OCI-LY7 (cell line): ENCODE measurements at regions not wholly inside any gene's neighbourhood (a gene's known extent, or its start where the extent isn't known, plus 50 kb on each side); places are given as distances from the start of the nearest gene placed in this dataset.

Experiments
- BruUV-seq: library from RNA; stranded (reverse); fragments of 400-500 nt; replicated peaks from 2 replicates; lab custom pipeline; 2021; lab: Mats Ljungman, UMichigan
- CTCF ChIA-PET: fragments of 300-600 bp; sonication (Branson Sonifier 250); formaldehyde crosslinking; loops from one replicate; lab custom pipeline; 2022; ENCODE audit warnings: antibody characterized with exemption; ENCODE audit not compliant: unreplicated experiment; lab: Charles Lee
- POLR2A ChIA-PET: fragments of 300-600 bp; sonication (Branson Sonifier 250); formaldehyde crosslinking; loops from one replicate; lab custom pipeline; 2022; ENCODE audit warnings: antibody characterized with exemption; lab: Charles Lee
- DNase-seq: peaks from one replicate; pipeline ENCODE4 v3.0.0-alpha.2; 2015; ENCODE audit warnings: low spot score
- H2AFZ ChIP-seq: fragments of 200-600 bp; sonication (generic), shearing (Covaris generic); 2 replicates; pipeline ENCODE4 v1.6.1; 2014; ENCODE audit warnings: mild to moderate bottlenecking, antibody characterized with exemption, low read length, moderate library complexity
- H3K27ac ChIP-seq: fragments of 200-600 bp; sonication (generic); 2 replicates; pipeline ENCODE4 v1.5.1; 2014; ENCODE audit warnings: mixed run types, low read depth, mild to moderate bottlenecking, moderate library complexity, low read length, inconsistent platforms; ENCODE audit not compliant: poor library complexity, severe bottlenecking
- H3K36me3 ChIP-seq: fragments of 200-600 bp; sonication (generic); 2 replicates; pipeline ENCODE4 v1.6.1; 2014; ENCODE audit warnings: mild to moderate bottlenecking, antibody characterized with exemption, low read length, moderate library complexity, mixed read lengths; ENCODE audit not compliant: insufficient read depth
- H3K4me1 ChIP-seq: fragments of 200-600 bp; sonication (generic); 2 replicates; pipeline ENCODE4 v1.5.1; 2014; ENCODE audit warnings: mild to moderate bottlenecking, low read length; ENCODE audit not compliant: insufficient read depth, poor library complexity, severe bottlenecking
- H3K4me2 ChIP-seq: fragments of 200-600 bp; sonication (generic); 2 replicates; pipeline ENCODE4 v1.6.1; 2014; ENCODE audit warnings: mild to moderate bottlenecking, low read length
- H3K4me3 ChIP-seq: fragments of 200-600 bp; sonication (generic); 2 replicates; pipeline ENCODE4 v1.5.1; 2014; ENCODE audit warnings: mild to moderate bottlenecking, low read depth, low read length; ENCODE audit not compliant: poor library complexity, severe bottlenecking
- H3K79me2 ChIP-seq: fragments of 200-600 bp; sonication (generic); 2 replicates; pipeline ENCODE4 v1.6.1; 2016; ENCODE audit warnings: low read depth, mild to moderate bottlenecking, low read length, moderate library complexity, mixed read lengths; ENCODE audit not compliant: insufficient read depth
- H3K9me2 ChIP-seq: fragments of 200-600 bp; sonication (generic); 2 replicates; pipeline ENCODE4 v1.6.1; 2016; ENCODE audit warnings: mild to moderate bottlenecking, low read length, mixed read lengths; ENCODE audit not compliant: insufficient read depth
- H3K9me3 ChIP-seq: fragments of 200-600 bp; sonication (generic); 2 replicates; pipeline ENCODE4 v1.6.1; 2014; ENCODE audit warnings: mild to moderate bottlenecking, mixed run types, low read length, mixed read lengths
- H4K20me1 ChIP-seq: fragments of 200-600 bp; sonication (generic); 2 replicates; pipeline ENCODE4 v1.6.1; 2014; ENCODE audit warnings: mild to moderate bottlenecking, antibody characterized with exemption, low read length, moderate library complexity, mixed read lengths; ENCODE audit not compliant: insufficient read depth
- EZH2phosphoT487 ChIP-seq: fragments of 200-600 bp; sonication (generic); IDR thresholded peaks from 2 replicates; pipeline ENCODE4 v1.6.1; 2018; ENCODE audit warnings: low read depth, borderline replicate concordance, mild to moderate bottlenecking, mixed run types, antibody characterized with exemption, low read length, moderate library complexity, mixed read lengths
- intact Hi-C: fragments of 100-400 bp; cut with micrococcal nuclease; formaldehyde crosslinking; loops from one replicate; pipeline ENCODE4 v1.10.0; 2022; ENCODE audit not compliant: unreplicated experiment
- TF ChIP-seq, protein P1 (sequence below): fragments of 200-600 bp; sonication (generic); conservative IDR thresholded peaks from 2 replicates; pipeline ENCODE4 v1.5.1; 2014; ENCODE audit warnings: mild to moderate bottlenecking, antibody characterized with exemption, low read length, moderate library complexity, mixed read lengths

DNA sequence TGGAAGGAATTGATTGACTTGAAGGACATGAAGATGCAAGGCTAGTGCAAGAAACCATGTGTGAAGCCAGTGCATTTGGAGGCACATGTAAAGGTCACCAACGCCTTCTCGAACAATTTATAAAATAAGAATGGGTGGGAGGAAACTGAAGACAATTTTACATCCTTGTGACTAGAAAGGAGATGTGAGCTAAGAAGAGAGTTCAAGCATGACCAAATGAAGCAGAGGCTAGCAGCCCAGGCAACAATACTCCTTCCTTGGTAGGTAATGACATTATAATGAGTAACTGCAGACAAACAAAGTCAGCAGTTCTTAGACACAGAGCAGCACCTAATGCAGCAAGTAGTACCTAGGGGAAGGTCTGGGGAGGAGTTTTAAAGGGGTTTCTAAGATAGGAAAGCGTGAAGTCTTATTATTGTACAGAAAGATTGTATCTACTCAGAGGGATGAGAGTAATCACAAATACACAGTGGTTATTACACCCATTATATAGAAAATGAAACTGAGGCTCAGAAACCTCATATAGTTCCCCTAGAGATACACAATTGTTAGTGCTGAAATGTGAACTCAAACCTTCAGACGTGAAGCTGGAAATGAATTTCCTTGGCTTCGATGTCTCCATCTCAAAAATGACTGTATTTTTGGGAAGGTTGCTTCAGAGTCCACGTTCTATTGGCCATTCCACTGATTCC, 56.1 kb downstream of the ATXN3L start:
- ChIA-PET POLR2A (no interaction called here), CTCF (no interaction called here)
- DNase-seq = no peak
- TF ChIP-seq, protein P1, sequence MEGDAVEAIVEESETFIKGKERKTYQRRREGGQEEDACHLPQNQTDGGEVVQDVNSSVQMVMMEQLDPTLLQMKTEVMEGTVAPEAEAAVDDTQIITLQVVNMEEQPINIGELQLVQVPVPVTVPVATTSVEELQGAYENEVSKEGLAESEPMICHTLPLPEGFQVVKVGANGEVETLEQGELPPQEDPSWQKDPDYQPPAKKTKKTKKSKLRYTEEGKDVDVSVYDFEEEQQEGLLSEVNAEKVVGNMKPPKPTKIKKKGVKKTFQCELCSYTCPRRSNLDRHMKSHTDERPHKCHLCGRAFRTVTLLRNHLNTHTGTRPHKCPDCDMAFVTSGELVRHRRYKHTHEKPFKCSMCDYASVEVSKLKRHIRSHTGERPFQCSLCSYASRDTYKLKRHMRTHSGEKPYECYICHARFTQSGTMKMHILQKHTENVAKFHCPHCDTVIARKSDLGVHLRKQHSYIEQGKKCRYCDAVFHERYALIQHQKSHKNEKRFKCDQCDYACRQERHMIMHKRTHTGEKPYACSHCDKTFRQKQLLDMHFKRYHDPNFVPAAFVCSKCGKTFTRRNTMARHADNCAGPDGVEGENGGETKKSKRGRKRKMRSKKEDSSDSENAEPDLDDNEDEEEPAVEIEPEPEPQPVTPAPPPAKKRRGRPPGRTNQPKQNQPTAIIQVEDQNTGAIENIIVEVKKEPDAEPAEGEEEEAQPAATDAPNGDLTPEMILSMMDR = no peak
- TF ChIP-seq EZH2phosphoT487 = no peak
- Histone ChIP-seq H3K4me3 (no peak overlapping the region), H3K4me1 (no peaks in the 10 kb centered on the region), H4K20me1 (no peaks in the 10 kb centered on the region), H3K9me3 (no peaks in the 10 kb centered on the region), H3K79me2 (no peaks in the 10 kb centered on the region), H3K27ac (no peak overlapping the region), H2AFZ (no peak overlapping the region), H3K36me3 (no peaks in the 10 kb centered on the region), H3K4me2 (no peak overlapping the region), H3K9me2 (no peaks in the 10 kb centered on the region)
- intact Hi-C loops = no loop called here
- no TSS peak for BruUV-seq

DNA sequence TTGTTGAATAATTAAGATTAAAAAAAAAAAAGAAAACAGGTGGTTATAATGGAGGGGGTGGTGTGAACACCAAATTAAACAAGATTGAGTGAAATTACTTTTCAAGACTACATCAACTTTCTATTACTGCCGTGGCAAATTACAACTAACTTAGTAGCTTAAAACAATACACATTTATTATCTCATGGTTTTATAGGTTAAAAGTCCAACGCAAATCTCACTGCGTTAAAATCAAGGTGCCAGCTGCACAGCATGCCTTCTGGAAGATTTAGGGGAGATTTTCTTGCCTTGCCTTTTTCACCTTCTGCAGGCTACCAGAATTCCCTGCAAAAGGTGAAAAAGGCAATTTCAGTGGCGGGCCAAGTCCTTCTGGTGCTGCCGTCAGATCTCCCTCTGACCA, 58.5 kb downstream of the ATXN3L start:
- H2AFZ ChIP-seq = no peak overlapping the region
- no peak for DNase-seq
- no peaks in the 10 kb centered on the region for H4K20me1 ChIP-seq
- TF ChIP-seq, protein P1 = no peak
- TF ChIP-seq EZH2phosphoT487 = no peak
- H3K4me2 ChIP-seq = no peak overlapping the region
- CTCF ChIA-PET = no interaction called here
- no peaks in the 10 kb centered on the region for H3K79me2 ChIP-seq
- BruUV-seq = no TSS peak
- H3K9me2 ChIP-seq = no peaks in the 10 kb centered on the region
- no peaks in the 10 kb centered on the region for H3K4me1 ChIP-seq
- no peak overlapping the region for H3K4me3 ChIP-seq
- no peak overlapping the region for H3K27ac ChIP-seq
- intact Hi-C loops = no loop called here
- POLR2A ChIA-PET = interaction anchor here (0.6 to 1.4 kb wide), 3 partner anchors 9 to 373 kb away, joined by 3 to 5 read pairs (median 4); no protein-coding TSS in a partner anchor
- no peaks in the 10 kb centered on the region for H3K9me3 ChIP-seq
- no peaks in the 10 kb centered on the region for H3K36me3 ChIP-seq

DNA sequence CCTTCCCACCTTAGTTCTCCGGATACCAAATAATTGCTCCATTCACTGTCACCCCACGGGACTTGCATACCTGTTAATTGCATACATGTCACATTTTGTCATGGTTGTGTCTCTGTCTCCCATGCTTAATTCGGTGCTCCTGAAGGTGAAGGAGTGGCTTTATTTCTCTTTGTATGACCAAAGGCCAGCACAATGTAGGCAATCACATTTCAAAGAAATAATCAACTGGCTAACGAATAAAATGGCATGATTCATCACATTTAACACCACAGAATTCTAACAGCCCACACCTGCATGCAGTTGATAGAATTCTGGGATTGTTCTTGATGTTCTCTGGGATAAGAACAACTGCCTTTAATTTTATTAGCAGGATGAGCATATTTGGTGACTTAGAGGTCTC, 59.3 kb downstream of the ATXN3L start:
- TF ChIP-seq, protein P1 = no peak
- no peak for TF ChIP-seq EZH2phosphoT487
- Histone ChIP-seq H3K4me2 (no peak overlapping the region), H4K20me1 (no peaks in the 10 kb centered on the region), H3K9me2 (no peaks in the 10 kb centered on the region), H3K4me1 (no peaks in the 10 kb centered on the region), H3K9me3 (no peaks in the 10 kb centered on the region), H3K79me2 (no peaks in the 10 kb centered on the region), H3K4me3 (no peak overlapping the region), H3K36me3 (no peaks in the 10 kb centered on the region), H2AFZ (no peak overlapping the region), H3K27ac (no peak overlapping the region)
- intact Hi-C loops = no loop called here
- no TSS peak for BruUV-seq
- CTCF ChIA-PET = no interaction called here
- POLR2A ChIA-PET = interaction anchor here (1.4 kb wide), 1 partner anchor 10 kb away, joined by 5 read pairs; no protein-coding TSS in a partner anchor
- DNase-seq = no peak
